NCI-H69 (cell line): ENCODE measurements at regions not wholly inside any gene's neighbourhood (a gene's known extent, or its start where the extent isn't known, plus 50 kb on each side); places are given as distances from the start of the nearest gene placed in this dataset.

ENCODE experiments used
- DNase-seq: peaks from one replicate; lab custom pipeline; 2025; lab: John Stamatoyannopoulos, UW

- DNase-seq: peak; percentile 56
Measured at GRCh38 chr18:23077493-23078256, 57.6 kb upstream of the CABLES1 start.

GRCh38 chr18:23085066-23085465 lies 50.2 kb upstream of the CABLES1 start:
- DNase-seq: no peak
